SK-N-MC (cell line): ENCODE measurements at regions not wholly inside any gene's neighbourhood (a gene's known extent, or its start where the extent isn't known, plus 50 kb on each side); places are given as distances from the start of the nearest gene placed in this dataset.

ENCODE experiments used
- EZH2 ChIP-seq: fragments of 200-600 bp; sonication (generic); IDR thresholded peaks from one replicate; pipeline ENCODE4 v1.6.1; 2017; ENCODE audit warnings: antibody characterized with exemption
- POLR2AphosphoS5 ChIP-seq: IDR thresholded peaks from 2 replicates; pipeline ENCODE4 v1.6.1; 2012; ENCODE audit warnings: mild to moderate bottlenecking, low read depth, low read length, borderline replicate concordance

DNA sequence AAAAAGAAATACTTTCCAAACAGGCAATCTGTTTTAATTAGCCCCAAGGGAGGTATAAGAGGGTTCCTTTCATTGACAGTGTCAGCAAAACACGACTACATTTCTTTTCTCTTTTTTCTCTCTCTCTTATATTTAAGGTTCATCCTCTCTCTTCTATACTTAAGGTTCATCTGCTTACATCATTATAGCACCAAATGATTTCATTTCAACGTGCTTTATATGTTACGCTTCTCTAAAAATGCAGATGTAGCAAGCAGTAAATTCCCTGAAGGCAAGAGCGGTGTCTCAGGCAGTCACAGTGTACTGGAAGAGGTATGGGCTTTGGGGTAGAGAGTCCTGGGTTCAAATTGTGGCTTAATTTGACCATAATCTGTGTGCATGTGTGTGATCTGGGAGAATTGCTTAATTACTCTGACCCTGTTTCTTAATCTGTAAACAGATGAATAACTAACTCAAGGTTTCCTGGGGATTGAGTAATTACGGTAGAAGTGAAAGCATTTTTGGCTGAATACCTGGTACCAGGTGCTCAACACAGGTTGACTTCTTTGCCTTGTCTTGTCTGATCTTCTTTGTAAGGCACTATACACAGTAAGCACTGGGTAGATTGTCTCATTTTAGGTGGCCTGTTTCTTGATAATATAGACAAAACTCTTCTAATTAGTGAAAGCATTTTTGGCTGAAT, 180.8 kb downstream of the SPRY1 start:
- TF ChIP-seq EZH2 (no peak), POLR2AphosphoS5 (no peak)
